ENCODE measurements at regions not wholly inside any gene's neighbourhood (a gene's known extent, or its start where the extent isn't known, plus 50 kb on each side); places are given as distances from the start of the nearest gene placed in this dataset.

- Mint-ChIP-seq H3K27ac (no peak overlapping the region), H3K4me3 (no peak overlapping the region), H3K36me3 (no peaks in the 10 kb centered on the region), H3K4me1 (no peaks in the 10 kb centered on the region), H3K9me3 (peaks cover 20% of the 10 kb centered on the region)
- DNase-seq (ENCODE audit: low spot score in 2 of 2) (no peak), ATAC-seq (no peak)
Observed at GRCh38 chr3:83302091-83302490, 1540.6 kb upstream of the GBE1 start.

GRCh38 chr3:83317605-83318004 is 1556.2 kb upstream of the GBE1 start:
- ATAC-seq (no peak), DNase-seq (ENCODE audit: low spot score in 2 of 2) (no peak)
- Mint-ChIP-seq H3K36me3 (no peaks in the 10 kb centered on the region), H3K4me3 (no peak overlapping the region), H3K9me3 (peaks cover 7% of the 10 kb centered on the region), H3K4me1 (no peaks in the 10 kb centered on the region), H3K27ac (no peak overlapping the region)

- no peak for ATAC-seq
- Mint-ChIP-seq H3K4me3 (no peak overlapping the region), H3K9me3 (peaks cover 14% of the 10 kb centered on the region), H3K27ac (no peak overlapping the region), H3K4me1 (no peaks in the 10 kb centered on the region), H3K36me3 (no peaks in the 10 kb centered on the region)
- DNase-seq (ENCODE audit: low spot score in 2 of 2): no peak
Observed at GRCh38 chr3:83320726-83321125, 1559.3 kb upstream of the GBE1 start.

- no peaks in the 10 kb centered on the region for H3K36me3 Mint-ChIP-seq
- no peak overlapping the region for H3K27ac Mint-ChIP-seq
- H3K9me3 Mint-ChIP-seq: peaks cover 17% of the 10 kb centered on the region
- no peak overlapping the region for H3K4me3 Mint-ChIP-seq
- DNase-seq (ENCODE audit: low spot score in 2 of 2): no peak
- no peaks in the 10 kb centered on the region for H3K4me1 Mint-ChIP-seq
- ATAC-seq: no peak
Observed at GRCh38 chr3:83321457-83321856, 1560.0 kb upstream of the GBE1 start.

GRCh38 chr3:83321891-83322290 is 1560.4 kb upstream of the GBE1 start:
- no peak overlapping the region for H3K27ac Mint-ChIP-seq
- no peaks in the 10 kb centered on the region for H3K36me3 Mint-ChIP-seq
- H3K4me3 Mint-ChIP-seq: no peak overlapping the region
- DNase-seq (ENCODE audit: low spot score in 2 of 2) (no peak), ATAC-seq (no peak)
- H3K4me1 Mint-ChIP-seq: no peaks in the 10 kb centered on the region
- peaks cover 17% of the 10 kb centered on the region for H3K9me3 Mint-ChIP-seq

- Mint-ChIP-seq H3K36me3 (no peaks in the 10 kb centered on the region), H3K4me3 (no peak overlapping the region), H3K4me1 (no peaks in the 10 kb centered on the region), H3K9me3 (peaks cover 28% of the 10 kb centered on the region), H3K27ac (no peak overlapping the region)
- ATAC-seq (no peak), DNase-seq (ENCODE audit: low spot score in 2 of 2) (no peak)
Observed at GRCh38 chr3:83354205-83354604, 1592.8 kb upstream of the GBE1 start.

GRCh38 chr3:83393276-83393675 is 1565.5 kb upstream of the CADM2 start:
- Mint-ChIP-seq H3K4me1 (no peaks in the 10 kb centered on the region), H3K9me3 (peaks cover 28% of the 10 kb centered on the region), H3K4me3 (no peak overlapping the region), H3K27ac (no peak overlapping the region), H3K36me3 (no peaks in the 10 kb centered on the region)
- ATAC-seq (no peak), DNase-seq (ENCODE audit: low spot score in 2 of 2) (no peak)

GRCh38 chr3:83403927-83404326 is 1554.9 kb upstream of the CADM2 start:
- Mint-ChIP-seq H3K4me1 (no peaks in the 10 kb centered on the region), H3K27ac (no peak overlapping the region), H3K36me3 (no peaks in the 10 kb centered on the region), H3K4me3 (no peak overlapping the region), H3K9me3 (peaks cover 6% of the 10 kb centered on the region)
- ATAC-seq (no peak), DNase-seq (ENCODE audit: low spot score in 2 of 2) (no peak)

- DNase-seq (ENCODE audit: low spot score in 2 of 2): no peak
- ATAC-seq: no peak
- Mint-ChIP-seq H3K36me3 (no peaks in the 10 kb centered on the region), H3K27ac (no peak overlapping the region), H3K4me1 (no peaks in the 10 kb centered on the region), H3K9me3 (peaks cover 13% of the 10 kb centered on the region), H3K4me3 (no peak overlapping the region)
Observed at GRCh38 chr3:83426300-83426699, 1532.5 kb upstream of the CADM2 start.

- Mint-ChIP-seq H3K9me3 (peaks cover 15% of the 10 kb centered on the region), H3K4me1 (no peaks in the 10 kb centered on the region)
- ATAC-seq: no peak
Observed at GRCh38 chr3:83434880-83435587, 1523.8 kb upstream of the CADM2 start.

GRCh38 chr3:83438188-83438587 is 1520.6 kb upstream of the CADM2 start:
- H3K36me3 Mint-ChIP-seq: no peaks in the 10 kb centered on the region
- H3K27ac Mint-ChIP-seq: no peak overlapping the region
- H3K4me3 Mint-ChIP-seq: no peak overlapping the region
- no peak for ATAC-seq
- H3K9me3 Mint-ChIP-seq: peaks cover 20% of the 10 kb centered on the region
- H3K4me1 Mint-ChIP-seq: no peaks in the 10 kb centered on the region
- DNase-seq (ENCODE audit: low spot score in 2 of 2): no peak

More at GRCh38 chr3:83434880-83435587, 1523.8 kb upstream of the CADM2 start:
- no peaks in the 10 kb centered on the region for H3K36me3 Mint-ChIP-seq
- no peak overlapping the region for H3K27ac Mint-ChIP-seq
- DNase-seq (ENCODE audit: low spot score in 2 of 2): no peak
- no peak overlapping the region for H3K4me3 Mint-ChIP-seq

- no peak overlapping the region for H3K27ac Mint-ChIP-seq
- H3K9me3 Mint-ChIP-seq: peaks cover 14% of the 10 kb centered on the region
Observed at GRCh38 chr3:83453056-83453455, 1505.7 kb upstream of the CADM2 start.

GRCh38 chr3:83454353-83454752 is 1504.4 kb upstream of the CADM2 start:
- Mint-ChIP-seq H3K9me3 (peaks cover 17% of the 10 kb centered on the region), H3K27ac (no peak overlapping the region), H3K36me3 (no peaks in the 10 kb centered on the region), H3K4me3 (no peak overlapping the region), H3K4me1 (no peaks in the 10 kb centered on the region)
- DNase-seq (ENCODE audit: low spot score in 2 of 2) (no peak), ATAC-seq (no peak)

More at GRCh38 chr3:83453056-83453455, 1505.7 kb upstream of the CADM2 start:
- ATAC-seq (no peak), DNase-seq (ENCODE audit: low spot score in 2 of 2) (no peak)
- Mint-ChIP-seq H3K4me3 (no peak overlapping the region), H3K4me1 (no peaks in the 10 kb centered on the region), H3K36me3 (no peaks in the 10 kb centered on the region)

GRCh38 chr3:83457551-83457950 is 1501.2 kb upstream of the CADM2 start:
- no peaks in the 10 kb centered on the region for H3K4me1 Mint-ChIP-seq
- H3K4me3 Mint-ChIP-seq: no peak overlapping the region
- no peak overlapping the region for H3K27ac Mint-ChIP-seq

GRCh38 chr3:83460052-83460451 is 1498.7 kb upstream of the CADM2 start:
- DNase-seq (ENCODE audit: low spot score in 2 of 2) (no peak), ATAC-seq (no peak)
- Mint-ChIP-seq H3K9me3 (peaks cover 11% of the 10 kb centered on the region), H3K4me1 (no peaks in the 10 kb centered on the region), H3K4me3 (no peak overlapping the region), H3K27ac (no peak overlapping the region), H3K36me3 (no peaks in the 10 kb centered on the region)

More at GRCh38 chr3:83457551-83457950, 1501.2 kb upstream of the CADM2 start:
- Mint-ChIP-seq H3K36me3 (no peaks in the 10 kb centered on the region), H3K9me3 (peaks cover 14% of the 10 kb centered on the region)
- DNase-seq (ENCODE audit: low spot score in 2 of 2): no peak
- ATAC-seq: no peak

GRCh38 chr3:83461411-83461810 is 1497.4 kb upstream of the CADM2 start:
- Mint-ChIP-seq H3K4me1 (no peaks in the 10 kb centered on the region), H3K36me3 (no peaks in the 10 kb centered on the region), H3K9me3 (peaks cover 11% of the 10 kb centered on the region), H3K27ac (no peak overlapping the region), H3K4me3 (no peak overlapping the region)
- ATAC-seq: no peak
- no peak for DNase-seq (ENCODE audit: low spot score in 2 of 2)

All from stimulated activated effector memory CD8-positive, alpha-beta T cell treated with anti-CD3 and anti-CD28 coated beads, Interleukin-12 subunit alpha, Interleukin-12 subunit beta, amount 100 ng/mL, for 72 hours (primary cell).